ENCODE measurements at regions not wholly inside any gene's neighbourhood (a gene's known extent, or its start where the extent isn't known, plus 50 kb on each side); places are given as distances from the start of the nearest gene placed in this dataset.

- CTCF ChIA-PET = no interaction called here
- Mint-ChIP-seq H3K36me3 (peaks cover 1% of the 10 kb centered on the region), H3K9me3 (ENCODE audit: low read depth) (no peaks in the 10 kb centered on the region), H3K4me3 (no peak overlapping the region), H3K4me1 (no peaks in the 10 kb centered on the region), H3K27me3 (no peaks in the 10 kb centered on the region), H3K27ac (no peak overlapping the region)
- no peak for DNase-seq
- ATAC-seq = no peak
These were observed 77.6 kb upstream of the ITM2A start for GRCh38 chrX:79444694-79445210.

- no peaks in the 10 kb centered on the region for H3K4me1 Mint-ChIP-seq
- no peak overlapping the region for H3K4me3 Mint-ChIP-seq
- ATAC-seq (no peak), DNase-seq (no peak)
- H3K9me3 Mint-ChIP-seq (ENCODE audit: low read depth) = no peaks in the 10 kb centered on the region
- CTCF ChIA-PET = no interaction called here
- no peak overlapping the region for H3K27ac Mint-ChIP-seq
- H3K27me3 Mint-ChIP-seq = no peaks in the 10 kb centered on the region
- peaks cover 1% of the 10 kb centered on the region for H3K36me3 Mint-ChIP-seq
These were observed 76.0 kb upstream of the ITM2A start for GRCh38 chrX:79443121-79443520.

GRCh38 chrX:79440336-79440735 is 73.2 kb upstream of the ITM2A start:
- Mint-ChIP-seq H3K9me3 (ENCODE audit: low read depth) (peaks cover 3% of the 10 kb centered on the region), H3K4me1 (no peaks in the 10 kb centered on the region), H3K27ac (no peak overlapping the region), H3K27me3 (no peaks in the 10 kb centered on the region), H3K36me3 (peaks cover 2% of the 10 kb centered on the region), H3K4me3 (no peak overlapping the region)
- ATAC-seq = no peak
- no peak for DNase-seq
- CTCF ChIA-PET = no interaction called here
